Rectal smooth muscle tissue (tissue), 1 donor: ENCODE measurements at regions not wholly inside any gene's neighbourhood (a gene's known extent, or its start where the extent isn't known, plus 50 kb on each side); places are given as distances from the start of the nearest gene placed in this dataset.
"Not testable (repeated sequence)": the region's sequence is repeated elsewhere in the genome, so short reads cannot be mapped to it uniquely, and the experiment has no call there.

ENCODE experiments used
- H3K27ac ChIP-seq: one replicate; pipeline ENCODE4 v1.7.0; 2013; ENCODE audit warnings: low read depth, low read length, inconsistent platforms
- H3K27me3 ChIP-seq: one replicate; pipeline ENCODE4 v1.7.0; 2013; ENCODE audit warnings: low read length; ENCODE audit not compliant: control insufficient read depth, insufficient read depth
- H3K36me3 ChIP-seq: one replicate; pipeline ENCODE4 v1.7.0; 2013; ENCODE audit warnings: low read length; ENCODE audit not compliant: control insufficient read depth, insufficient read depth
- H3K4me1 ChIP-seq: one replicate; pipeline ENCODE4 v1.7.0; 2013; ENCODE audit warnings: low read length; ENCODE audit not compliant: control insufficient read depth, insufficient read depth
- H3K4me3 ChIP-seq: one replicate; pipeline ENCODE4 v1.7.0; 2013; ENCODE audit warnings: low read length
- H3K9ac ChIP-seq: one replicate; pipeline ENCODE4 v1.7.0; 2013; ENCODE audit warnings: low read length

- not testable (repeated sequence) for H3K27ac ChIP-seq, H3K36me3 ChIP-seq, H3K4me1 ChIP-seq, H3K9ac ChIP-seq, H3K4me3 ChIP-seq, H3K27me3 ChIP-seq
Observed at GRCh38 chr1:221973787-221974186, 231.9 kb upstream of the DUSP10 start.

GRCh38 chr1:221972276-221973235, 230.7 kb upstream of the DUSP10 start:
- Histone ChIP-seq H3K9ac (no peak overlapping the region), H3K4me3 (no peak overlapping the region), H3K36me3 (no peaks in the 10 kb centered on the region)

DNA sequence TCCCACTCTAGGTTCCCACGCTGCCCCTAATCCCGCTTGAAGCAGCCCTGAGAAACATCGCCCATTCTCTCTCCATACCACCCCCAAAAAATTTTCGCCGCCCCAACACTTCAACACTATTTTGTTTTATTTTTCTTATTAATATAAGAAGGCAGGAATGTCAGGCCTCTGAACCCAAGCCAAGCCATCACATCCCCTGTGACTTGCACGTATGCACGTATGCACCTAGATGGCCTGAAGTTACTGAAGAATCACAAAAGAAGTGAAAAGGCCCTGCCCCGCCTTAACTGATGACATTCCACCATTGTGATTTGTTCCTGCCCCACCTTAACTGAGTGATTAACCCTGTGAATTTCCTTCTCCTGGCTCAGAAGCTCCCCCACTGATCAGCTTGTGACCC, 229.1 kb upstream of the DUSP10 start:
- not testable (repeated sequence) for H3K4me3 ChIP-seq, H3K9ac ChIP-seq, H3K4me1 ChIP-seq, H3K27me3 ChIP-seq, H3K27ac ChIP-seq, H3K36me3 ChIP-seq

More at GRCh38 chr1:221972276-221973235, 230.7 kb upstream of the DUSP10 start:
- Histone ChIP-seq H3K4me1 (no peaks in the 10 kb centered on the region), H3K27me3 (no peaks in the 10 kb centered on the region), H3K27ac (no peak overlapping the region)

DNA sequence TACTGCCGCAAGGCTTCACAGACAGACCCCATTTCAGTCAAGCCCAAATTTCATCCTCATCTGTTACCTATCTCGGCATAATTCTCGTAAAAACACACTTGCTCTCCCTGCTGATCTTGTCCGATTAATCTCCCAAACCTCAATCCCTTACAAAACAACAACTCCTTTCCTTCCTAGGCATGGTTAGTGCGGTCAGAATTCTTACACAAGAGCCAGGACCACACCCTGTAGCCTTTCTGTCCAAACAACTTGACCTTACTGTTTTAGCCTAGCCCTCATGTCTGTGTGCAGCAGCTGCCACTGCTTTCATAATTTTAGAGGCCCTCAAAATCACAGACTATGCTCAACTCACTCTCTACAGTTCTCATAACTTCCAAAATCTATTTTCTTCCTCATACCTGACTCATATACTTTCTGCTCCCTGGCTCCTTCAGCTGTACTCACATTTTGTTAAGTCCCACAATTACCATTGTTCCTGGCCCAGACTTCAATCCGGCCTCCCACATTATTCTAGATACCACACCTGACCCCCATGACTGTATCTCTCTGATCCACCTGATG, 227.5 kb upstream of the DUSP10 start:
- H3K36me3 ChIP-seq, H3K27me3 ChIP-seq, H3K27ac ChIP-seq: not testable (repeated sequence)

GRCh38 chr1:221967538-221967937, 225.6 kb upstream of the DUSP10 start:
- not testable (repeated sequence) for H3K27me3 ChIP-seq, H3K27ac ChIP-seq, H3K9ac ChIP-seq, H3K4me1 ChIP-seq, H3K36me3 ChIP-seq, H3K4me3 ChIP-seq

More for the DNA sequence above, 227.5 kb upstream of the DUSP10 start:
- not testable (repeated sequence) for H3K4me1 ChIP-seq, H3K9ac ChIP-seq, H3K4me3 ChIP-seq

GRCh38 chr1:221966888-221967287, 225.0 kb upstream of the DUSP10 start:
- H3K36me3 ChIP-seq, H3K9ac ChIP-seq, H3K4me3 ChIP-seq, H3K4me1 ChIP-seq, H3K27me3 ChIP-seq, H3K27ac ChIP-seq: not testable (repeated sequence)

- H3K9ac ChIP-seq, H3K27me3 ChIP-seq, H3K36me3 ChIP-seq, H3K4me3 ChIP-seq, H3K4me1 ChIP-seq, H3K27ac ChIP-seq: not testable (repeated sequence)
Observed at GRCh38 chr1:221965891-221966290, 224.0 kb upstream of the DUSP10 start.

GRCh38 chr1:221965252-221965651, 223.4 kb upstream of the DUSP10 start:
- no peaks in the 10 kb centered on the region for H3K36me3 ChIP-seq
- no peak overlapping the region for H3K27ac ChIP-seq
- H3K4me3 ChIP-seq, result no peak overlapping the region
- no peaks in the 10 kb centered on the region for H3K27me3 ChIP-seq
- H3K4me1 ChIP-seq, result no peaks in the 10 kb centered on the region
- H3K9ac ChIP-seq, result no peak overlapping the region

- H3K27me3 ChIP-seq, result no peaks in the 10 kb centered on the region
- no peaks in the 10 kb centered on the region for H3K36me3 ChIP-seq
- no peak overlapping the region for H3K4me3 ChIP-seq
- H3K4me1 ChIP-seq, result no peaks in the 10 kb centered on the region
- H3K27ac ChIP-seq, result no peak overlapping the region
- no peak overlapping the region for H3K9ac ChIP-seq
Observed at GRCh38 chr1:221963742-221964141, 221.9 kb upstream of the DUSP10 start.

DNA sequence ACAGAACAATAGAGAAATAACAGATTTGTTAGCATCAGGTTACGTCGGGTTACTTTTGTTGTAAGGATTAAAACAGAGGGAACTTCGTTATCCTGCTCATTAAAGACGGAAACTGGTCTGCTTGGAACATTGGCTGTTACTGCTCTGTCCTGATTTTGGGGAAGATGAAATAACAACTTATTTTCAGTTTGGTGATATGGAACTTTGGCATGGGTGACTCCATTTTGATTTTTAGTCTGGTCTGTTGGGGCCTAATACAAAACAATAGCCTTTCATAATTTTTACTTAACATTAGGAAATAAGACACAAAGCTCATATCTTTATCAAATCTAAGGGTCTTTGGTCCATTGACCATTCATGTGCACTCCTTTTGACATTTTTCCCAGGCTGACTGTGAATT, 220.5 kb upstream of the DUSP10 start:
- Histone ChIP-seq H3K27me3 (no peaks in the 10 kb centered on the region), H3K4me1 (no peaks in the 10 kb centered on the region), H3K36me3 (no peaks in the 10 kb centered on the region), H3K27ac (no peak overlapping the region), H3K4me3 (no peak overlapping the region), H3K9ac (no peak overlapping the region)

- no peaks in the 10 kb centered on the region for H3K4me1 ChIP-seq
- H3K9ac ChIP-seq, result no peak overlapping the region
- H3K36me3 ChIP-seq, result no peaks in the 10 kb centered on the region
- H3K27ac ChIP-seq, result no peak overlapping the region
- no peak overlapping the region for H3K4me3 ChIP-seq
- H3K27me3 ChIP-seq, result no peaks in the 10 kb centered on the region
Observed at GRCh38 chr1:221961532-221962292, 219.8 kb upstream of the DUSP10 start.

GRCh38 chr1:221958161-221958562, 216.3 kb upstream of the DUSP10 start:
- not testable (repeated sequence) for H3K27me3 ChIP-seq, H3K4me1 ChIP-seq, H3K27ac ChIP-seq, H3K4me3 ChIP-seq, H3K36me3 ChIP-seq, H3K9ac ChIP-seq
